GM21723 (cell line): ENCODE measurements at regions not wholly inside any gene's neighbourhood (a gene's known extent, or its start where the extent isn't known, plus 50 kb on each side); places are given as distances from the start of the nearest gene placed in this dataset.
"Not testable (repeated sequence)": the region's sequence is repeated elsewhere in the genome, so short reads cannot be mapped to it uniquely, and the experiment has no call there.

Experiments
- ATAC-seq: cut with Tn5 transposase; IDR thresholded peaks from one replicate; pipeline ENCODE4 v1.9.1; 2021; ENCODE audit warnings: mild to moderate bottlenecking, moderate library complexity; ENCODE audit not compliant: unreplicated experiment

DNA sequence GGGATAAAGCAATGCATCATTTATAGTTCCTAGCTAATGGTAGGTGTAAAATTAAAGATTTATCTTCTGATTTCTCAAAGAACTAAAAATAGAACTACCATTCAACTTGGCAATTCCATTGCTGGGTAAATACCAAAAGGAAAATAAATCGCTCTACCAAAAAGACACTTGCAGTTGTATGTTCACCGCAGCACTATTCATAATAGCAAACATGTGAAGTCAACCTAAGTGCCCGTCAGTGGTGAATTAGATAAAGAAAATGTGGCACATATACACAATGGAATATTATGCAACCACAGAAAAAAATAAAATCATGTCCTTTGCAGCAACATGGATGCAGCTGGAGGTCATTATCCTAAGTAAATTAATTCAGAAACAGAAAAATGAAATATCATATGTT, 192.8 kb upstream of the ADRA1D start:
- ATAC-seq, result no peak

DNA sequence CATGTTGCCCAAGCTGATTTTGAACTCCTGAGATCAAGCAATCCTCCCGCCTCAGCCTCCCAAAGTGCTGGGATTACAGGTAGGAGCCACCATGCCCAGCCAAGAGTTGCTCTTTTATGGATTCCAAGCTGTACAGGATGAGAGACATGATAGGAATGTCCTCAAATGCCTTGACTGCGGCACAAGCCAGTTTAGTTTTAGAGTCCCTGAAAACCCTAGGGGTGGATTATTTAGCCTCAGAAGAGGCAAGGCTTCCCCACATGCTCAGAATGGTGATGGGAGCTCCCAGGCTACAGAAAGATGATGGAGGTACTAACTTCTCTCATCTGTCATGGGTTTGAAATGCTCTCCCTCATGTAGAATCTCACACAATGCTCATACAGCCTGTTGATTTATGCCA, 192.1 kb upstream of the ADRA1D start:
- no peak for ATAC-seq

DNA sequence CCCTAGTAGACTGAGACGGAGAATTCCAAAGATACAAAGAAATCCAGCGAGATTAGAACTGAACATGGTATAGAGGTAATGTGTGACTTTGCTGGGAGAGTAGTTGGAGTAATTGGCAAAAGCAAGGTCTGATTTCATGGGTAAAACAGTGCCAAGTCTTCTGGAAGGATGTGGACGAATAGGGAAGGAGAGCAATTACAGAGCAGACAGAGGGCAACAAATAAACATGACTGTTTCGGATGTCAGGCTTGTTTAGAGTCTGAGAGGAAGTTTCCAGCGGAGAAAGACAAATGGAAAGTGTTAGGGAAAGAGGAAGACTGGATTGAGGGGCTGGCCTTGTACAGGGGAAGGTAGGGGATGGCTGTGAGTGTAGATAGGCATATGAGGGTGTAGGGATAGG, 190.4 kb upstream of the ADRA1D start:
- ATAC-seq, result no peak

DNA sequence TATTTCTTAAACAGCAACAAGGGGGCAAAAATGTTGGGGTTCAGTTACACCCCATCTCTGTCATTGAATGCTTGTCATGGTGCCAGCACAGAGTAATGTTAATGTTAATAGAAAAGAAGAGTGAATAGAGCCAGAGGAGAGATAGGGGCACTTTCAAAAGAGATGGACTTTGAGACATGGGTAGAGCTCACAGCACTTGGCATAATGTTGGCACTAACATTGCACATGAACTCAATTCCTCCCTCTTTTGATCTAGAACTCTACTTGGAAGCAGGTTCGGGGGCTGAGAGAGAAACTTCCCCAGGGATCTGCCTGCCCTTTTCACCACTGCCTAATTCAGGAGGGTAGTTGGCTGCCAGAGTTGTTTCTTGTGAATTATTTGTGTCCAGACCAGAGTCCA, 188.0 kb upstream of the ADRA1D start:
- ATAC-seq, result no peak

DNA sequence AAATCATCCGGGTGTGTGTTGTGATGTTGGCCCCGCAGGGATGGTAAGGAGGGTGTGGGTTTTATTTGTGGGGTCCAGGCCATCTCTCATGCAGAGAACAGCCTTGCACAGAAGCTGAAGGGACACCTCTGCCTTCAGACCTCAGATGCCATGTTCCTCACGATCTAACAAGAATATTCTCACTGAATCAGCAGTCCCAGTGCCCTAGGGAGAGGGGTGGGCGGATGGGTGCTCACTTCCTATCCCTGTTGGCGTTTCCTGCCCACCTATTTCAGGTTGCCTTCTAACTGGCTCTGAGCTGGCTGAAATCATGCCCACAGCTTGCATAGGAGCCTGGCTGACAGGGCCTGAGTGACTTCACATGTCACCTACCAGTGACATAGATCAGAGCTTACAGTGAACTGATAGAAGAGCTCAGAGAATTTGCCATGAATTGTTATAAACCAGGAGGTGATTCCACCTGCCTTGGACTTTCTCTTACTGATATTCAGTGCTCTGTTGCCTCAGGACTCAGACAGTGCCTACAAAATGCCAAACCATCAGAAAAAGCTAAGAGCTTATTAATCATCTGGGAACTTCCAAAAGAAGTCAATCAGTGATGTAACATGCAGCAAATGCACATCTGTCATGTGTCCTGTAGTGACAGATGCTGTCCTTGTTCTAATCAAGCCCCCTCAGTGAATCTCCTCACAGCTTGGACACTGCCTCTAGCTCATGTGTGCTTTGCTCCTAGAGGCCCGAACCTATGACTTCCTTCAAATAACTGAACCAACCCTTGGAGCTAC, 186.8 kb upstream of the ADRA1D start:
- no peak for ATAC-seq

DNA sequence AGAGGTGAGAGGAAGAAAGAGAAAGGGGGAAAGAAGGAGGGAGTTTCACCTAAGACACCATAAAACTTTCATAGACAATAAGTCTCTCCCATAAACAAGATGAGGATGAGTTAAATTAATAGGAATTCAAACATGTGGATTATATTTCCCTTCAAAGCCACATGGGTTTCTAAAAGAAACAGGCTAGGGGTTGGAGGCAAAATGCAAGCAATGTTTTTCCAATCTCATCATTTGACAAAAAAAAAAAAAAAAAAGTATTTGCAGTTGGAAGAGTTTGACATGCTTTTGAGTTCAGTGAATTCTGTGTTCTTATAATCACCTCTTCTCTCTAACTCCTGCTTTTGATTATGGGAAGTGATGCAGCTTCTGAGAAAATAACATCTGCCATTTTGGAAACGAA, 186.1 kb upstream of the ADRA1D start:
- ATAC-seq, result no peak

DNA sequence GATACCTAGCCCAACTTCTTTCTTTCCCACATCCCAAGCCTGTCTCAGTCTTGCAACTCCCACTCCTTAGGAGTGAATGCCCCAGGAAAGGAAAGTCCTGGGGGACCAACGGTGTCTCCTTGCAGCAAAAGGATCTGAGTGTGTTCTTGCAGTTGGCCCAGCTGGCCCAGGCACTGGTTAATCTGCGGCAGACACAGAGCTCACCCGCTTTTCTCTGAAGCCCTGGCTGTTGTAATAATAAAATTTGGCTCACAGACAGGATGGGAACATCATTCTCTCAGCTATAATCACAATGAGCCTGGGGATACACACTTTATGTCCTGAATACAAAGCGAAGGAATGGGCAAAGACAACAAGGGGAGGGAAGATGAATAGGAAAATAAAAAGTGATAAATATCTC, 185.6 kb upstream of the ADRA1D start:
- no peak for ATAC-seq

DNA sequence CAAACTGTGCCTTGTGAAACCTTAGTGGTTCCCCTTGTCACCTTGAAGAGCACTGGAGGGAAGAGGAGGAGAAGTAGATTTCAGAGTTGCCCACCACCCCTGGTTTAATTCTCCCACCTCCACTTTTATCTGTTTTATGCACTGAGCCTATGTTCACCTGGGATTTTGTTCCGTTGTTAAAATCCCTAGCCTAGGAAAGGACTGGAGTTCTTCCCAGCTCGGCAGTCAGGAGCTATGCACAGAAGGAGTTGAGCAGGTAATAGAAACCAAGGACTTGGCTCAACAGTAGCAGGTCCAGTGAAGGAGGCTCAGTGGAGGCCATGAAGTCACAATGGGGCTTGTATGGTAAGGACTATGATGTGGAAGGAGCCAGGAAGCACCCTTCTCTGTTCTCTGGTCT, 182.4 kb upstream of the ADRA1D start:
- ATAC-seq, result no peak

DNA sequence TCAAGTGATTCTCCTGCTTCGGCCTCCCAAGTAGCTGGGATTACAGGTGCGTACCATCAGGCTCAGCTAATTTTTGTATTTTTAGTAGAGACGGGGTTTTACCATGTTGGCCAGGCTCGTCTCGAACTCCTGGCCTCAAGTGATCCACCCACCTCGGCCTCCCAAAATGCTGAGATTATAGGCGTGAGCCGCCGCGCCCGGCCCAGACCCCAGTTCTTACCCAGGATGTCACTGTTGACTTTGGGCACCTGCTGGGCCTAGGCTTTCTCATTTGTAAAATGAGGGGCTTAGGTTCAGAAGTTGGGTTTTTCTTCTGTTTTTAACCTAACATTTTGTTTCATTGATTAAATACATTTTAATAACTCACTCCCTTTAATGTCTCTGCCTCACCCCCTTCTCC, 181.7 kb upstream of the ADRA1D start:
- not testable (repeated sequence) for ATAC-seq

DNA sequence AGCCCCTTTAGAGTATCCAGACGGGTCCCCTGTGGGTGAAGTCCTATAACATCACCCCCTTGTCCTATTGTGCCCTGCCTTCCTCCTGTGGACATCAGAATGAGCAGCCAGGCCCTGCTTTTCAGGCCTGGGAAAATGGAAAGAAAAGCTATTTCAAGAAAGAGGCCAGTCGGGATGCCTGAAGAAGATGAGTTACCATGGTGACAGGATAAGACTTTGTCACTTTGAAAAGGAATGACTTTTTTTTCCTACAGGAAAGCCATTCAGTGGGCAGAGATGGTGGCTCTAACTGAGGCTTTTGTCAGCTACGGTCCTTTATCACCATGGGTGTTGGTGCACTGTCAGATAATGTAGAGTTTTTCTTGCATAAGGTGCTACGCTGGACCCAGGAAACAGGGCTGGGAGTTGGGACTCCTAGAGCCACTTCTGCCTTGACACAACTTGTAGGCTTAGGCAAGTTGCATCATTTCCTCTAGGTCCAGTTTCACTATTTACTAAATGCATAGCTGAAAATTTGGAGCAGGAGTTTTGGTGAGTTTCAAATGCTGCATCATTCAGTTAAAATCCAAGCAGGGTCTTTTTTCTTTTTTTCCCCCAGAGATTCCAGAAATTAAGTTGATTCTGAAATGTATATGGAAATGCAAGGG, 179.0 kb upstream of the ADRA1D start:
- no peak for ATAC-seq

DNA sequence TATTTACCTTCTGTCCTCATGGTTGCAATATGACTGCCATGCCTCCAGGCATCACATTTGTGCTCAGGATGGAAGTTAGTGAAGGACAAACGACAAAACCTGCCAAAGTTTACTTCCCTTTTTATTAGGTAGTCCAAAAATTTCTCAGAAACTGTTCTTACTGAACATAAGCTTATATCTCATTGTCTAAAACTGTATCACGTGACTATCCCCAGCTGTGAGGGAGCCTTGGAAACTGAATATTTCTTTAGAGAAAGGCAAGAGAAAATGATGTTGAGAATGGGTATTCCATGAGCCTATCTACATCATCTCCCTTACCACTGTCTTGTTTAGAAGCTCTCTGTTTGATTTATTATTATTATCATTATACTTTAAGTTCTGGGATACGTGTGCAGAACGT, 169.1 kb upstream of the ADRA1D start:
- ATAC-seq, result no peak

DNA sequence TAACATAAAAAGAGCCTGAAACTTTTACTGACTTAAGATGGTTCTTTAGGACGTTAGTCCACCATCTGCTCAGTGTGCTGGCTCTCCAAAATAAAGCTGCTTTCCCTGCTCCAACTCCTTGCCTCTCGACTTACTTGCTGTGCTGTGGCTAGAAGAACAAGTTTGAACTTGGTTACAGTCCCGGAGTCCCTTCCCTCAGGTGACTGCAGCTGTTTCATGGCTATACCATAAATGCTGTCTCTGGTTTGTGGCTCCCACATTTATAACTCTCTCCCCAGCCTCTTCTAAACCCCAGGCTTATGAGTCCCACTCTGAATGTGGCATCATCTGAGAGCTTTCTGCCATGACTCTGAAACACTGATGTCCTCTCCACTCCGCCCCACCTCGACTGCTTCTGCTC, 166.2 kb upstream of the ADRA1D start:
- no peak for ATAC-seq

DNA sequence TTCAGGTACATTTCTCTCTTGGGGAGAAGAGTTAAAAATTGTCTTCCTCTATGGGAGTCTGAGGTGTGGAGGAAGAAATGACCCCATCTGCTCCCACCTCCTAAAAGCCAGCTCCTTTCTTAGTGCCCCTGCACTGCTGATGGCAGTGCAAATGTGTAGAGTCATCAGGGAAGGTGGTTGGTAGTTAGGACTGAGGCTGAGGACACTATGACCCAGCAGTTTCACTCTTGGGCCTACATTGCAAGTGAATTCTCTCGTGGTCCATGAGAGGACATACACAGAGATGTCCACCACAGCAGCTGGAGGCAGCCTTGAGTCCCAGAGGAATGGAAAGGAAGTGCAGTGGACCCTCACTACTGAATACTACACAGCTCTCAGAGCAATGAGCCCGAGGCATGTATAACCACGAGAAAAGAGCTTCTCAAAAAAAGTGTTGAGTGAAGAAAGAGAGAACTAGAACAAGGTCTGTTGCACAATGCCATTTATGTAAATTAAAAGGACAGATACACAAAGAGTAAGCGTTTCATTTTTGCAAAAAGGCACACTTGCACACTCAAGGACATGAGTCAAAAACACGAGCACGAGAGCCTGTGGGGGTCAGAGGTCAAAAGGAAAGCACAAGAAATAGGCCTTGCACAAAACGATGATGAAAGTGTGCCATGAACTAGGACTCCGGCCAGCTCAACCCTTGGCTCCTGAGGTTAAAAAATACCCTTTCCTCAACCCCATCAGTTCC, 164.4 kb upstream of the ADRA1D start:
- ATAC-seq, result no peak

DNA sequence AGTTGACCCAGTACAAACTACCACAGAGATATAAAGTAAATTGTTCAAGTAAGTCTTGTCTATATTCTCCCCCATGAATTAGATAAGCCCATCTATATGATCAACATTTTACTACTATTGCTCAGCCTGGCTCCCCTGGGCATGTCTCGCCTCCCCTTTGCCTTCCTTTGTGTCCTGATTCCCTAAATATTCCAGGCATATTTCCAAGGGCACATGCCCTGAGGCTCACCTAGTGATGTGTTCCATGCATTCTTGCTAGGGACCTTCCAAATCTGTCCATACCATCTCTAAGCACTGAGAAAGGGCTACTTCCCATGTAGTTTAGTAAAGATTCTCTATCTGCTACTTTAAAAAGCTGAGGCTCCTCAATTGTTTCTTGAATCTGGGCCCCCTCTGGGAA, 163.1 kb upstream of the ADRA1D start:
- ATAC-seq, result no peak

DNA sequence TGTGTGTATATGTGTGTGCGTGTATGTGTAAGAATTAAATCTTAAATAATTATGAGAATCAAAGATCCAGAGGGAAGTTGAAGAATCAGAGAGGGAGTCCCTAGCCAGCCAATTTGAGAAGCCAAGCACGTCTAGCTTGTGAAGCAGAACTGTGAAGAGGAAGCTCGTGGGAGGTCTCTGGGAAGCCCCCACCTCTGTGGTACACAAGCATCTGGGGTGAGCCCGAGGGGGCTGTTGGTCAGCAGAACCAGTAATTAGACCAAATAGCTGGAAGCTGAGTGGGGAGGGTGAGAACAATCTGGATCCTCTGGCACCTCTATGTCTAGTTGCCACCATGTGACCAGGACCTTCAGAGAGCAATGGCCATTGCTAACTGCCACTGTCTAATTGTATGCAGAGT, 162.7 kb upstream of the ADRA1D start:
- ATAC-seq, result no peak

DNA sequence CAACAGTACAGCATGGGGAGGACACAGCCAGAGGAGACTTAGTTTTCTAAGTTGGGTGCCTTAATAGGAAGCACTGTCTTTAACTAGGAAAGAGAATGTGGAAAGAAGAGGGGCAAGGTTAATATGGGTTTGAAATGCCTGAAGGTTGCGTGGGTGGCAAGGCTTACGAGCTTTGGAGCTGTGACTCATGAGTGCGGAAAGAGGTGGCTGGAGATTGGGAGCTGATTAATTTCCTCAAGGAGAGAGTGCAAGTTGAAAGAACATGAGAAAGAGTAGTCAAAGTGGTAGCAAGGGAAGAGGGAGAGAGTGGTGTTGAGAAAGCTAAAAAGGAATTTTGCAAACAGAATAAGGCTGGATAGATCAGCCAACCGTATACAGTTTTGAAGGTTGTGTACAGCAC, 157.5 kb upstream of the ADRA1D start:
- no peak for ATAC-seq

DNA sequence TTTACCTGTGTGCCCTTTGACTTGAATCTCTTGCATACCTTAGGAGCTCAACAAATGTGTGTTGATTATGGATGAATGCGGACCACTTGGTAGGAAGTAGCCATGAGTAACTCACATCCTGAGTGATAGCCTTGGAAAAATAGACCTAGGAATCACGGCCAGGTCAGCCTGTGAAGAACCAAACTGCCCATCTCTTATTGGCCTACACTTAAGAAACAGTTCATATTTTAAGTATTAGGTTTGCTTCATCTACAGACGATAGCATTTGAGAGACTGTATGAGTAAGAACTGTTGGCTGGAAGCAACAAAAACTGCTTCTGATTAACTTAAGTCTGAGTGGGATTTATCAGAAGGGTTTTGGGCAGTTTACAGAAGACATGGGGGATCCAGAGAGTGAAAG, 152.5 kb upstream of the ADRA1D start:
- ATAC-seq, result no peak

DNA sequence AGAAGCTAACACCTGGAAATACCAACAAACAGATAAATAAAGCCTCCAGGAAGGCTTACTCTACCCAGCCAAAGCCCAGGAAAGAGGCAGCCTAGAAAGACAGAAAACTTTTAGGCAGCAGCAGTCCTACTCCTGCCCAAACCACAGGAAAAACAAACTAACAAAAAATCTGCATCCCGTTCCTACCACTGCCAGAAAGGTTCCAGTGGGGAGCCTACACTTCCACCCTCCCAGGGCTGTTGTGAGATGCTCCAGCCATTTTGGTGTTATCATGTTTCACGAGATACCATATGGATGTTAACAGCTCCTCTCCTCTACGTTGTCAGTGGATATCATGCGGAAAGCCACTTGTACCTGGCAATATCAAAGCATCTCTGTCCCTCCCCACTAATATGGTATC, 135.9 kb upstream of the ADRA1D start:
- no peak for ATAC-seq

DNA sequence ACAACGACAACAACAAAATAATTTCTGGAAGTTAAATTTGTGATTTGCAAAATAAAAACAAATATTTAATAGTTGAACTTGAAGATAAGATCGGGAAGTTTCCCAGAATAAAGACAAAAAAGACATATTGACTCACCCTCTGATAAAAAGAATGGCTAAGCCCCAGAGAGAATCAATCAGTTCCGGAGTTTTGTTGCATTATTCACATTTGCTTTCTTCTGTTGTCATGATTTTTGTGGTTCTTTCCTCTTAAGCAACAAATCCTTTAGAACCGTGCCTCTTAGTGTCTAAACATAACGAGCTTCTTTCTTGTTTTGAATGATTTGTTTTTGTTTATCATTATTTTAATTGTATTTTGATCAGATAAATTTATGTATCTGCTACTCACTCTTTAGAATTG, 134.9 kb upstream of the ADRA1D start:
- no peak for ATAC-seq

DNA sequence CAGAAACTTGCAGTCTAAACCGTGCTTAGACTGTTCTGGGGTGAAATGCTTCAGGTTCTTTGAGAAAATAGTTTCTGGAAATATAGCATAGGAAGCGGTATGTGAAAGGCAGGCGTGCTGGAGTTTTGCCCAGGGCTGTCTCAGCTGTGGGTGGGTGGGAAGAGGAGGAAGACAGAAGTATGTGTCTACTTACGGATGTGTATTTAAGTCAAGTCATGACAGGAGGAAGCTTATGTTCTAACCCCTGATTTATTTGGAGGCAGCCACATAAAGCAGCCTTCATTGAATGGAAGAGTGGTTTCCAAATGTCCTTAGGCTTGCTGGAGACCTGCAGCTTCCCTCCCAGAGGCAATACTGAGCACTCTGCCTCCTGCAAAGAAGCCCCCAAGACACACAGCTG, 126.8 kb upstream of the ADRA1D start:
- no peak for ATAC-seq

DNA sequence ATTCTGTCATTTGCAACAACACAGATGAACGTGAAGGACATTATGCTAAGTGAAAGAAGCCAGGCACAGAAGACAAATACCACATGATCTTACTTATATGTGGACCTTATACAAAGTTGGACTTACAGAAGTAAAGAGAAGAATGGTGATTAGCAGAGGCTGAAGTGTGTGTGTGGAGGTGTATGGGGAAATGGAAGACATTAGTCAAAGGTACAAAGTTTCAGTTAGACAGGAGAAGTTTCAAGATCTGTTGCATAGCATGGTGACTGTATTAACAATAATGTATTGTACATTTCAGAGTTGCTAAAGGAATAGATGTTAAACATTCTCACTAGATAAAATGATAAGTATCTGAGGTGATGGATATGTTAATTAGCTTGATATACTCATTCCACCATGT, 124.4 kb upstream of the ADRA1D start:
- no peak for ATAC-seq

DNA sequence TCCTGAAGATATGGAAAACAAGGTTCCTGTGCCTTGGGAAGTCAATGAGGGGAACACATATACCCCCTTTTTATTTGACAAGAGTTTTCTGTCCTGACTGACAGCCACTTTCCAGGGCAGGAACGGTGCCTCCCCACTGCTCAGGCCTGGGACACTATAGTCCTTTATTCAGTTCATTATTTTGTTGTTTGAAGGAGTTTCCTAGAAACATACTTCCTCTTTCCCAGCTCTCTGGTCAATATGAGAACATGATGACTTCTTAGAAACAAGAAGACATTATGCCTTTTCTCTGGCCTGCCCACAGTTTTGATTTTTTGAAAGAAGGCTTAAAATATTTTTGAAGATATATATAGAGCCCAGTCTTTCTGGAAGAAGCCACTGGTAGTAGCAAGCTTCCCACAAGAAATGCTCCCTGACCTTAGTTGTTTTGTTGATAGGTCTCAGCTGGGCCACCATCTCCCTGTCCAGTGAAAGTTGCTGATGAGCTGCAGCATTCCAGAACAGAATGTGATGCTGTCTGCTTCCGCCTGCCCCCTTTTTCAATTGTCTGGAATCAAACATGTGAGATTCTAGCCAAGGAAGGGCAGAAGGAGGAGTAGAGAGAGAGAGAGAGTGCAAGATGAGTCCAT, 122.7 kb upstream of the ADRA1D start:
- no peak for ATAC-seq
